ENCODE measurements at regions not wholly inside any gene's neighbourhood (a gene's known extent, or its start where the extent isn't known, plus 50 kb on each side); places are given as distances from the start of the nearest gene placed in this dataset.

GRCh38 chr2:144317071-144317738 lies 202.7 kb downstream of the ZEB2 start:
- DNase-seq (ENCODE audit: extremely low read depth in 1 of 4, low spot score in 3 of 4) (no peak), ATAC-seq (no peak), FAIRE-seq (no peak)
- no peak overlapping the region for H3K27ac ChIP-seq (ENCODE audit: extremely low read depth, low read depth, low read length)
- no peaks in the 10 kb centered on the region for H4K20me1 ChIP-seq (replicated peaks; ENCODE audit: control insufficient read depth, insufficient read depth, low read length)
- no peaks in the 10 kb centered on the region for H3K27me3 ChIP-seq (ENCODE audit: control insufficient read depth in 2 of 2, insufficient read depth in 2 of 2, low read length in 2 of 2)
- H3K4me1 ChIP-seq (replicated peaks in 1 of 2; ENCODE audit: control insufficient read depth in 2 of 2, insufficient read depth in 2 of 2, low read length in 2 of 2): no peaks in the 10 kb centered on the region
- BruUV-seq (replicated peaks): no TSS peak
- H3K36me3 ChIP-seq (ENCODE audit: control insufficient read depth, insufficient read depth, low read length): no peaks in the 10 kb centered on the region
- no peaks in the 10 kb centered on the region for H3K79me2 ChIP-seq (ENCODE audit: control insufficient read depth, insufficient read depth, low read length)
- CTCF ChIA-PET (ENCODE audit: low intra/inter-chr PET ratio): no interaction called here
- H3K4me2 ChIP-seq (ENCODE audit: insufficient read depth, low read length): no peak overlapping the region
- TF ChIP-seq ZSCAN32 (CRISPR knock-in tag; IDR thresholded peaks at IDR 0.05) (no peak), ZC3H4 (CRISPR knock-in tag; IDR thresholded peaks at IDR 0.05; ENCODE audit: borderline replicate concordance) (no peak), THAP12 (CRISPR knock-in tag; IDR thresholded peaks at IDR 0.05) (no peak), CBFA2T2 (conservative IDR thresholded peaks at IDR 0.05) (no peak), KAT7 (CRISPR knock-in tag; IDR thresholded peaks at IDR 0.05; ENCODE audit: borderline replicate concordance) (no peak), RBM14 (IDR thresholded peaks at IDR 0.05; ENCODE audit: borderline replicate concordance, insufficient read depth, low read depth, low read length) (no peak), NFATC3 (IDR thresholded peaks at IDR 0.05) (no peak), THRA (IDR thresholded peaks at IDR 0.05) (no peak), E2F4 (CRISPR knock-in tag; IDR thresholded peaks at IDR 0.05; ENCODE audit: low read depth) (no peak), CSDE1 (IDR thresholded peaks at IDR 0.05) (no peak), LEF1 (IDR thresholded peaks at IDR 0.05) (no peak), HMG20A (CRISPR knock-in tag; conservative IDR thresholded peaks at IDR 0.05) (no peak), ATF2 (CRISPR knock-in tag; IDR thresholded peaks at IDR 0.05) (no peak), ZNF232 (CRISPR knock-in tag; IDR thresholded peaks at IDR 0.05) (no peak), MLLT1 (IDR thresholded peaks at IDR 0.05) (no peak)
- no peak overlapping the region for H3K4me3 ChIP-seq
- H2AFZ ChIP-seq (ENCODE audit: low read depth, low read length): no peak overlapping the region
- POLR2A ChIA-PET: interaction anchor here (1.1 kb wide), 1 partner anchor 10 kb away, joined by 3 read pairs; no protein-coding TSS in a partner anchor
- 0 out of 2 replicates have a peak, but pooled peaks cover 3% of the 10 kb centered on the region for H3K9me3 ChIP-seq (replicated peaks; ENCODE audit: control insufficient read depth, insufficient read depth, low read depth, low read length)
- WGBS (ENCODE audit: insufficient coverage, low coverage, missing lambda C conversion rate): 25% methylated on average over 2 of the region's 2 CpGs
- no peaks in the 10 kb centered on the region for H3K9me1 ChIP-seq (ENCODE audit: control insufficient read depth, insufficient read depth, low read length)
- no peak overlapping the region for H3K9ac ChIP-seq (ENCODE audit: insufficient read depth in 1 of 2, low read depth in 2 of 2, low read length in 2 of 2)
- intact Hi-C loops (cut with micrococcal nuclease): no loop called here
- in situ Hi-C loops (cut with MboI): no loop called here
